MCF 10A (cell line): ENCODE measurements at regions not wholly inside any gene's neighbourhood (a gene's known extent, or its start where the extent isn't known, plus 50 kb on each side); places are given as distances from the start of the nearest gene placed in this dataset.

Source experiments
- BruUV-seq: library from RNA; stranded (reverse); fragments of 400-500 nt; replicated peaks from 2 replicates; lab custom pipeline; 2021; lab: Mats Ljungman, UMichigan
- CTCF ChIA-PET: fragments of 300-600 bp; sonication (Branson Sonifier 250); formaldehyde crosslinking; extraction: SDS; loops from one replicate; lab custom pipeline; 2021; ENCODE audit warnings: antibody characterized with exemption, inconsistent platforms; lab: Yijun Ruan, JAX
- POLR2A ChIA-PET: fragments of 300-600, 350-650 bp; sonication (Branson Sonifier 250); formaldehyde crosslinking; extraction: SDS; loops from one replicate; lab custom pipeline; 2020; ENCODE audit warnings: antibody characterized with exemption, inconsistent platforms; lab: Yijun Ruan, JAX
- DNase-seq: peaks from one replicate; pipeline ENCODE4 v3.0.0-alpha.2; 2018; ENCODE audit not compliant: unreplicated experiment
- H3K27ac Mint-ChIP-seq: one replicate; pipeline ENCODE4 v1.8.0; 2022; ENCODE audit warnings: mild to moderate bottlenecking, low read depth, mixed read lengths; ENCODE audit not compliant: unreplicated experiment
- H3K27me3 Mint-ChIP-seq: one replicate; pipeline ENCODE4 v1.8.0; 2022; ENCODE audit warnings: mixed read lengths; ENCODE audit not compliant: insufficient read depth, unreplicated experiment
- H3K36me3 Mint-ChIP-seq: one replicate; pipeline ENCODE4 v1.8.0; 2022; ENCODE audit warnings: mild to moderate bottlenecking, moderate library complexity, mixed read lengths; ENCODE audit not compliant: insufficient read depth, unreplicated experiment
- H3K4me1 Mint-ChIP-seq: one replicate; pipeline ENCODE4 v1.8.0; 2022; ENCODE audit warnings: mixed read lengths; ENCODE audit not compliant: insufficient read depth, unreplicated experiment
- H3K4me3 Mint-ChIP-seq: one replicate; pipeline ENCODE4 v1.8.0; 2022; ENCODE audit warnings: mild to moderate bottlenecking, moderate library complexity, mixed read lengths; ENCODE audit not compliant: unreplicated experiment
- H3K9me3 Mint-ChIP-seq: one replicate; pipeline ENCODE4 v1.8.0; 2022; ENCODE audit warnings: mixed read lengths; ENCODE audit not compliant: unreplicated experiment
- CTCF ChIP-seq: fragments of 200-600 bp; IDR thresholded peaks from one replicate; pipeline ENCODE4 v1.8.0; 2022; ENCODE audit warnings: antibody characterized with exemption, mild to moderate bottlenecking; ENCODE audit not compliant: unreplicated experiment
- intact Hi-C: fragments of 100-400 bp; cut with micrococcal nuclease; formaldehyde crosslinking; loops from 2 replicates; pipeline ENCODE4 v1.14.1; 2022

GRCh38 chr5:124088289-124089032, 576.5 kb downstream of the CSNK1G3 start:
- H3K4me3 Mint-ChIP-seq: no peak overlapping the region
- no TSS peak for BruUV-seq
- H3K36me3 Mint-ChIP-seq: no peaks in the 10 kb centered on the region

DNA sequence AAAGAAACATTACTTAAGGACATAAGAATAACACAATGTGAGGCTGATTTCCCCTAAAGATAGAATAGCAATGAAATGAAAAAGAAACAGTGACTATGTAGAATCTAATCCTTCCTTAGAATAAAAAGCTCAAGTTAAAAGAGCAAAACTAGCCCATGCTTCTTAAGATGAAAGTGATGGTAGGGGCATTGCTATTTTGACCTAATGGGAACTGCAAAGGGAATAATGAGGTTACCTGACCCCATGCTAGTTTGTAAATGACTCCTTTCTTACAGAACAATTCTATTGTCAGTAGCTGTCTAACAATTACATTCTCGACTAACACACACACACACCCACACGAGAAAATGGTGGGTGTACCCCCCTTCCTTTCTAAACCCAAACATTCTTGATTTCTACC, 575.8 kb downstream of the CSNK1G3 start:
- H3K27ac Mint-ChIP-seq: no peak overlapping the region
- POLR2A ChIA-PET: no interaction called here
- no peaks in the 10 kb centered on the region for H3K36me3 Mint-ChIP-seq
- no peak for DNase-seq
- H3K9me3 Mint-ChIP-seq: no peaks in the 10 kb centered on the region
- H3K4me3 Mint-ChIP-seq: no peak overlapping the region
- intact Hi-C loops: no loop called here
- no peaks in the 10 kb centered on the region for H3K27me3 Mint-ChIP-seq
- no peak for TF ChIP-seq CTCF
- H3K4me1 Mint-ChIP-seq: peaks cover 8% of the 10 kb centered on the region
- CTCF ChIA-PET: no interaction called here
- BruUV-seq: no TSS peak

More at GRCh38 chr5:124088289-124089032, 576.5 kb downstream of the CSNK1G3 start:
- intact Hi-C loops: no loop called here
- Mint-ChIP-seq H3K4me1 (peaks cover 8% of the 10 kb centered on the region), H3K9me3 (no peaks in the 10 kb centered on the region), H3K27me3 (no peaks in the 10 kb centered on the region), H3K27ac (no peak overlapping the region)
- no peak for DNase-seq
- POLR2A ChIA-PET: interaction anchor here (1.7 kb wide), 1 partner anchor 15 kb away, joined by 6 read pairs; no protein-coding TSS in a partner anchor
- CTCF ChIA-PET: interaction anchor here (0.9 kb wide), 1 partner anchor 10 kb away, joined by 3 read pairs; no protein-coding TSS in a partner anchor
- no peak for TF ChIP-seq CTCF

- ChIA-PET CTCF (no interaction called here), POLR2A (interaction anchor here (0.7 to 1.3 kb wide), 5 partner anchors 11 to 726 kb away, joined by 3 to 5 read pairs (median 3); no protein-coding TSS in a partner anchor)
These were observed 568.3 kb downstream of the CSNK1G3 start for GRCh38 chr5:124080256-124080655.

More at GRCh38 chr5:124080256-124080655, 568.3 kb downstream of the CSNK1G3 start:
- no peak overlapping the region for H3K4me3 Mint-ChIP-seq
- no peak for TF ChIP-seq CTCF
- peaks cover 7% of the 10 kb centered on the region for H3K9me3 Mint-ChIP-seq
- peak; percentile 45 for DNase-seq
- no TSS peak for BruUV-seq
- H3K4me1 Mint-ChIP-seq: peaks cover 14% of the 10 kb centered on the region
- no peaks in the 10 kb centered on the region for H3K27me3 Mint-ChIP-seq
- H3K36me3 Mint-ChIP-seq: no peaks in the 10 kb centered on the region
- intact Hi-C loops: no loop called here
- peak overlapping the region; percentile 2 for H3K27ac Mint-ChIP-seq
